Smooth muscle cell (in vitro differentiated cells): ENCODE measurements at regions not wholly inside any gene's neighbourhood (a gene's known extent, or its start where the extent isn't known, plus 50 kb on each side); places are given as distances from the start of the nearest gene placed in this dataset.
A peak's percentile ranks its signal among the peaks of the same experiment; 100 is the strongest.

Source experiments
- DNase-seq: peaks from one replicate; lab custom pipeline; 2025; ENCODE audit not compliant: unreplicated experiment; lab: John Stamatoyannopoulos, UW
- H2AFZ ChIP-seq: fragments of 200-600 bp; sonication (generic); 2 replicates; pipeline ENCODE4 v1.6.0; 2016; ENCODE audit warnings: antibody characterized with exemption, low read depth, mild to moderate bottlenecking
- H3F3A ChIP-seq: fragments of 200-600 bp; sonication (generic); 2 replicates; pipeline ENCODE4 v1.6.0; 2017; ENCODE audit warnings: antibody characterized with exemption, low read depth
- H3K27ac ChIP-seq: fragments of 200-600 bp; sonication (generic); 2 replicates; pipeline ENCODE4 v1.5.1; 2016; ENCODE audit warnings: low read depth, mild to moderate bottlenecking
- H3K27me3 ChIP-seq: fragments of 200-600 bp; sonication (generic); 2 replicates; pipeline ENCODE4 v1.6.1; 2016; ENCODE audit warnings: low read depth, mild to moderate bottlenecking
- H3K36me3 ChIP-seq: fragments of 200-600 bp; sonication (generic); 2 replicates; pipeline ENCODE4 v1.5.1; 2016; ENCODE audit warnings: low read depth
- H3K4me1 ChIP-seq: fragments of 200-600 bp; sonication (generic); 2 replicates; pipeline ENCODE4 v1.5.1; 2016; ENCODE audit warnings: low read depth
- H3K4me2 ChIP-seq: fragments of 200-600 bp; sonication (generic); 2 replicates; pipeline ENCODE4 v1.6.0; 2016; ENCODE audit warnings: mild to moderate bottlenecking
- H3K4me3 ChIP-seq: fragments of 200-600 bp; sonication (generic); 2 replicates; pipeline ENCODE4 v1.5.1; 2016; ENCODE audit warnings: mild to moderate bottlenecking
- H3K79me2 ChIP-seq: fragments of 200-600 bp; sonication (generic); 2 replicates; pipeline ENCODE4 v1.6.0; 2016; ENCODE audit warnings: low read depth, mild to moderate bottlenecking
- H3K9ac ChIP-seq: fragments of 200-600 bp; sonication (generic); 2 replicates; pipeline ENCODE4 v1.6.0; 2016; ENCODE audit warnings: low read depth
- H3K9me3 ChIP-seq: fragments of 200-600 bp; sonication (generic); replicated peaks from 2 replicates; pipeline ENCODE4 v1.5.1; 2016; ENCODE audit warnings: low read depth
- H4K20me1 ChIP-seq: fragments of 200-600 bp; sonication (generic); 2 replicates; pipeline ENCODE4 v1.6.0; 2016; ENCODE audit warnings: low read depth
- CTCF ChIP-seq: fragments of 200-600 bp; sonication (generic); IDR thresholded peaks from 2 replicates; pipeline ENCODE4 v1.5.1; 2017; ENCODE audit warnings: borderline replicate concordance, mild to moderate bottlenecking, antibody characterized with exemption; ENCODE audit not compliant: insufficient read depth, poor library complexity, severe bottlenecking
- WGBS: methylation state at CpG from one replicate; pipeline ENCODE4 v1.1.7; 2016; ENCODE audit warnings: low lambda C conversion rate; 5-methylcytosine and 5-hydroxymethylcytosine counted together

GRCh38 chr18:44117821-44118220, 562.9 kb upstream of the SETBP1 start:
- H4K20me1 ChIP-seq: no peaks in the 10 kb centered on the region
- TF ChIP-seq CTCF: no peak
- H3K79me2 ChIP-seq: no peaks in the 10 kb centered on the region
- no peak for DNase-seq
- no peak overlapping the region for H3K4me2 ChIP-seq
- no peak overlapping the region for H3K27ac ChIP-seq
- no peaks in the 10 kb centered on the region for H3K9me3 ChIP-seq
- H3K27me3 ChIP-seq: peaks cover 22% of the 10 kb centered on the region
- H3K36me3 ChIP-seq: no peaks in the 10 kb centered on the region
- no peak overlapping the region for H2AFZ ChIP-seq
- no peak overlapping the region for H3K4me3 ChIP-seq
- H3K4me1 ChIP-seq: no peaks in the 10 kb centered on the region
- no peak overlapping the region for H3K9ac ChIP-seq
- H3F3A ChIP-seq: no peaks in the 10 kb centered on the region

GRCh38 chr18:44119607-44120006, 561.1 kb upstream of the SETBP1 start:
- Histone ChIP-seq H3K9me3 (no peaks in the 10 kb centered on the region), H3K79me2 (no peaks in the 10 kb centered on the region), H3K27me3 (peaks cover 18% of the 10 kb centered on the region), H3K36me3 (no peaks in the 10 kb centered on the region), H3K4me1 (no peaks in the 10 kb centered on the region), H3K9ac (no peak overlapping the region), H3K4me2 (peak overlapping the region; percentile 18), H3F3A (no peaks in the 10 kb centered on the region), H3K27ac (no peak overlapping the region), H4K20me1 (no peaks in the 10 kb centered on the region), H2AFZ (no peak overlapping the region), H3K4me3 (no peak overlapping the region)
- DNase-seq: no peak
- no peak for TF ChIP-seq CTCF
- 72% methylated on average over 2 of the region's 2 CpGs for whole genome bisulfite sequencing

GRCh38 chr18:44123743-44124142, 556.9 kb upstream of the SETBP1 start:
- Histone ChIP-seq H3K4me1 (no peaks in the 10 kb centered on the region), H3K4me2 (no peak overlapping the region), H3K36me3 (no peaks in the 10 kb centered on the region), H3K9me3 (no peaks in the 10 kb centered on the region), H3K9ac (no peak overlapping the region), H3F3A (no peaks in the 10 kb centered on the region), H2AFZ (no peak overlapping the region), H3K27me3 (no peaks in the 10 kb centered on the region), H3K79me2 (no peaks in the 10 kb centered on the region), H3K27ac (no peak overlapping the region), H4K20me1 (no peaks in the 10 kb centered on the region), H3K4me3 (no peak overlapping the region)
- 69% methylated on average over 2 of the region's 2 CpGs for WGBS
- TF ChIP-seq CTCF: no peak
- DNase-seq: no peak

GRCh38 chr18:44125446-44125845, 555.2 kb upstream of the SETBP1 start:
- no peaks in the 10 kb centered on the region for H3F3A ChIP-seq
- no peak for DNase-seq
- 91% methylated on average over 3 of the region's 3 CpGs for WGBS
- no peaks in the 10 kb centered on the region for H3K27me3 ChIP-seq
- no peak overlapping the region for H2AFZ ChIP-seq
- H3K27ac ChIP-seq: no peak overlapping the region
- TF ChIP-seq CTCF: no peak
- H3K4me1 ChIP-seq: no peaks in the 10 kb centered on the region
- no peaks in the 10 kb centered on the region for H3K9me3 ChIP-seq
- no peak overlapping the region for H3K9ac ChIP-seq
- H3K79me2 ChIP-seq: no peaks in the 10 kb centered on the region
- H3K36me3 ChIP-seq: no peaks in the 10 kb centered on the region
- no peaks in the 10 kb centered on the region for H4K20me1 ChIP-seq
- no peak overlapping the region for H3K4me2 ChIP-seq
- no peak overlapping the region for H3K4me3 ChIP-seq
